Ovary (tissue), 3 donors: ENCODE measurements at regions not wholly inside any gene's neighbourhood (a gene's known extent, or its start where the extent isn't known, plus 50 kb on each side); places are given as distances from the start of the nearest gene placed in this dataset.

ENCODE experiments used
- CTCF ChIP-seq, 3 donors: fragments of 450-650 bp in 2 of 3; fragments of 200-600 bp in 1 of 3; IDR thresholded peaks; one replicate each; pipeline versions ENCODE4 v1.5.1 to v1.8.0; 2016 to 2022; ENCODE audit warnings: antibody characterized with exemption in 3 of 3, mild to moderate bottlenecking in 1 of 3
- POLR2A ChIP-seq: fragments of 450-650 bp; IDR thresholded peaks from one replicate; pipeline ENCODE4 v1.6.1; 2017; ENCODE audit warnings: antibody characterized with exemption, mild to moderate bottlenecking, moderate library complexity
- donor health status: DM: no; HTN: no; CAD: no.

GRCh38 chr4:123327846-123328429 lies 68.7 kb upstream of the SPRY1 start:
- TF ChIP-seq POLR2A: no peak
- no peak for TF ChIP-seq CTCF (IDR thresholded peaks at IDR 0.05)
